A172 (cell line): ENCODE measurements at regions not wholly inside any gene's neighbourhood (a gene's known extent, or its start where the extent isn't known, plus 50 kb on each side); places are given as distances from the start of the nearest gene placed in this dataset.
A peak's percentile ranks its signal among the peaks of the same experiment; 100 is the strongest.
"Not testable (repeated sequence)": the region's sequence is repeated elsewhere in the genome, so short reads cannot be mapped to it uniquely, and the experiment has no call there.

Experiments
- DNase-seq: peaks from one replicate; pipeline ENCODE4 v3.0.0-alpha.2; 2015; ENCODE audit warnings: low spot score

DNA sequence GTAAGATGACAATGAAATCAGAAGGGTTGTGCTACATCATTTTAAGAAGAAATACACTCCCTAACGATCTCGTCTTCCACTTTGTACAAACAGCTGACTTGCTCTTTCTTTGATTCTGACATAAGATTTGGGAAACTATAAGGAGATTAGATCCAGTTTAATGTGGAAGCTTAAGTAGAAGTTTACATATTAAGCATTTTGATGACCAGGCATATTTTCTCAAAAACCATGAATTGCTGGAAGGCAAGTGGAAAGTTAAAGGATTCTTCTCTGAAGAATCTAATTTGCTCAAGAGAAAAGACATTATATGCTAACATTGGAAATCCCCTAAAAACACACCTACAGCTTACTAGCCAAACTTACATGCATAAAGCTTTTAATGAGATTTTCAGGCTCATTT lies 531.9 kb upstream of the PTPRD start:
- no peak for DNase-seq

DNA sequence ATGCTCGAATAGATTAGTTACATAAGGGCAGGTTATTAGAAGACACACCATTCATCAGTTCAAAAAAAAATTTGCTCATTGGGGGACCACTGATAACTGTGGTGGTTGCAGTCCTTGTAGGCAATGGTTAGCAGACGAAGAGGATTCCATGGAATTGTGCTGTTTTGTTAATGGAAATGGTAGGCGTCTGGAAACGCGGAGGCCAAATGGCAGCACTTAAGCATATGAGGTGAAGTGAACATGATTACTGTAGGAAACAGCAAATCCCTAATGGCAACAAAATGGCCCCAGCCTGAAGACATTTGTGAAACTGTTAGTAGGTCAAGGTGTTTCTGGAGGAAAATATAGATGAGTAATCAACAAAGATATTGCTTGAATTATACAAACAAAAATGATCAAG lies 535.4 kb upstream of the PTPRD start:
- DNase-seq, result no peak

DNA sequence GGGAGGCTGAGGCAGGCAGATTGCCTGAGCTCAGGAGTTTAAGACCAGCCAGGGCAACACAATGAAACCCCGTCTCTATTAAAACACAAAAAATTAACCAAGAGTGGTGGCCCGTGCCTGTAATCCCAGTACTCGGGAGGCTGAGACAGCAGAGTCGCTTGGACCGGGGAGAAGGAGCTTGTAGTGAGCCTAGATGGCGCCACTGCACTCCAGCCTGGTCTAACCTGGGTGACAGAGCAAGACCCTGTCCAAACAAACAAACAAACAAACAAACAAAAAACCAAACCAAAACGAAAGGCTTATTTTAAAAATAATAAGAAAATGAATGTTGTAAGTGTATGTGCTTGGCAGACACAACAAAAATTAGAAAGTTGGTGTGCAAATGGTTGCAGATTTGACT lies 536.3 kb upstream of the PTPRD start:
- DNase-seq, result no peak

DNA sequence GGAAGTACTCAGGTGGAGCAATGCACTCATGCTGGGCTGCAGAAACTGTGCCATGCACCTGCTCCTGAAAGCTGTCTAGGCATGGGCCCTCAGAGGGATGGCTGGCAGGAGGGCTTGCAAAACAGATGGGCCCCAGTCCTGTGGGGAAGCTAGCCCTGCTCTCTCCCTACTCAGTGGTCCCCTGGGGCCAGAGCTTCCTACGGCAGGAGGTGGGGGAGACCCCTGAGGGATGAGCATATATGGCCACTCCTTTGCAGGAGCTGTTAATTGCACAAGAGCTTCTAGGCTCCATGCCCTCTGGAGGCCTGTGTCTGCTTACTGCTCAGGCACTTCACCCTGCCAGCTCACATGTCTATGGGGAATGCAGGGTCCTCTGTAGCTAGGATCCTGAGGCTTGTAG lies 545.3 kb upstream of the PTPRD start:
- DNase-seq, result no peak

DNA sequence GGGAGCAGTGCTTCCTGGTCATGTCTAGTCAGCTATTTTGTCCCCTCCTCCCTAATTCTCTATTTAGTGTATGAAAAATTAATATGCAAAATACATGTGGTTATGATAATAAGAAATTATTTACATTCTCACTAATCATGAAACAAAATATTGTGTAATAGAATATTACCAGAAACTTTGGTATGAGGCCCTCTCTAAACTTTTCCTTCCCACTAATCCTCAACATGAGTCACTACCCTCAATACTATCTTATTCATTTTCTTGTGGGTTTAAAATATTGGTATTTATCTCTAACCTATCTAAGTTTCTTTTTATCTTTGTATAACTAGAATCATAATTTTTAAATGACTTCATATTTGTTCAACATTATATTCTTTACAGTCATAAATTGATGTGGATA lies 545.9 kb upstream of the PTPRD start:
- no peak for DNase-seq

DNA sequence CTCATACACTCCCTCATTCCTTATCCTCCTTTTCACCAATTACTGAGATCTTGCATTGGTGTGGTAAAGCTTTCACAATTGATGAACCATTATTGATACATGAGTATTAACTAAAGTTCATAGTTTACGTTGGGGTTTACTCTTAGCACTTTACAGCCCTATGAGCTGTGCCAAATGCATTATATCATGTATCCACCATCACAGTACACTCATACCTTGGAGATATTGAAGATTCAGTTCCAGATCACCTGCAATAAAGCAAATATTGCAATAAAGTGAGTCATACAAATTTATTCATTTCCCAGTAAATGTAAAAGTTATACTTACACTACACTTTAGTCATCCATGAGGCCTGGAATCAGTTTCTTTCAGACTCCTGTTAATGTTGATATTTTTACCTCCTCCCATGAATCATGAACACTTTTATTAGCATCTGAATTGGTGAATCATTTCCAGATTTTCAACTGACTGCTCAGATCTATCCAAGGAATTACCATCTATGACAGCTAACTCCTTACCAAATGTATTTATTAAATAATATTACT lies 546.6 kb upstream of the PTPRD start:
- no peak for DNase-seq

DNA sequence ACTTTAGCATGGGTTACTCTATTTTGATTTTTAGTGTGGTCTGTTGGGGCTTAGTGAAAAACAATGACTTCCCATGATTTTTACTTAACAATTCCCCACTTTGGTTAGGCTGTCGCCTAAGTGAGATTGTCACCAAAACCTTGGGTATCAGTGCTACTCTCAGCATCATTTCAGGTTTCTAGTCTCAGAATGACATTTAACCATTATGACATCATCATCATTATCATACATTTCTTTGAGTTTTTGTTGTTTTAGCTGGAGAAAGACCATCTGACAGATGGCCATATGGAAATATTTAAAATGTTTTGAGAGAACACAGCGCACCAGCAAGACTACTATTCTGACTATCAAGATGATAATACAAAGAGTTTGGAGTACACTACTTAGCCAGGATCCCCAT lies 551.0 kb upstream of the PTPRD start:
- DNase-seq, result no peak

DNA sequence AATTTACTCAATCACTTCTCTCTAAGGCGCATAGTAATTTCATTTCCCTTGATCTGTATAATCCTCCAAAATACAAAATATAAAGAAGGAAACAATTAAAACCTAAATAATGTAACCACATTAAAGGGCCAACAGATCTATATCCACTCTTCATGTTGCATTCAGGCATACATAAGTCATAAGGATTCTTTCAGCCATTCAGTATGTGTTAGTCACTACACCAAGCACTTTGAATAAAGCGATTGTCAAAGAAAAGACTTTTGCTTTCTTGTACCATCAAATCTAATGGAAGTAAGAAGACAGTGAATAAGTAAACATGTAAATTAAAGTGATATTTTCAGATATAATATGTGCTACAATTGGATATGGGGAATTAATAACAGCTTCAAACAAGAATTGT lies 569.2 kb upstream of the PTPRD start:
- DNase-seq, result no peak

DNA sequence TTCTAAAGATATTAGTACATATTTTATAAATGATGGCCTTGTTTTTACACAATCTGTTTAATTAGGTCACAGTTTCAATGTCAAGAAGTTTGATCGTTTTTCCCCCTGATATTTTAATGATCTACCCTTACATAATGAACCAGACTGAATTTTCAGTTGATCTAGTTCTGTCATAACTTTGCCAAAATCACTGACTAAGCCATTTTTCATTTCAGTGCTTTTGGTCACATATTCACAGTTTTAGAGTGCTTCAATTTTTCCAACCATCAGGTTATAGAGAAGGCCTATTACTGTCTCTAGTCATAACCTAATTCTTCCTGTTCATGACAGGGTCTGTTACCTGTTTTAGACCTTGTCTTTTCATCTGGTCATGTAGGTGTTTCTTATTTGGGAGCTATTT lies 577.9 kb upstream of the PTPRD start:
- no peak for DNase-seq

DNA sequence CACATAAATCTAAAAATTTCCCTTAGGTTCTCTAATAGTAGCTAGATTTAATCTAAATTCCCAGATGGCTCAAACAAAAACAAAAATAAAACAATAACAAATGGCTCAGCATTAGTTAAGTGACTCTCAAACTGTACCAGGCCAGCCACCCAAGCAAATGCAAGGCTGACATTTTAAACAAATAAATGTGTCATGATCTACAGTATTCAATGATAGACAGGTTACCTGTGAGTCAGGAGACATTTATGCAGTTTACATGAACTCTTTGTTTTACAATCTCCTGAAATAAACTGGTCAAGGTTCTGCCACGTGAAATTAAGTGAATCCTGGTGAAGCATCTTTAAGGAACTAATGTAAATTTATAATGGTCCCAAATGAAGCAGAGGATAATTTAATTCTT lies 580.2 kb upstream of the PTPRD start:
- DNase-seq, result no peak

DNA sequence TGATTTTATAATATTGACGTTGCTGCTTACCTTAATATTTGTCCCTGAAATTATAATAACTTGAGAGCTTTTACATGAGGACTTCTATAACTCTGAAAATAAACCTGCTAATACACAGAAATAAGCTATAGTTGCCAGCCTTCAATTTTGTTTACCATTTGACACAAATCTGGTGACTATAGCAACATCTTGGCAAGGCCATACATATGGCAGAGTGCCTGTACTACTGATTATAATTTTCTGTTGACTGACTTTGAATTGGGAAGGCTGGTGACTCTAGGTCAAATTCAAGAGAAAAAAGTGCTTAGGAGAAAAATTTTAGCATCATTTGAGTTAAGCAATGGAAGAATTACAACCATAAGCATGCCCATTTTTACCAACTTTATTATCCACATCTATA lies 581.4 kb upstream of the PTPRD start:
- no peak for DNase-seq

DNA sequence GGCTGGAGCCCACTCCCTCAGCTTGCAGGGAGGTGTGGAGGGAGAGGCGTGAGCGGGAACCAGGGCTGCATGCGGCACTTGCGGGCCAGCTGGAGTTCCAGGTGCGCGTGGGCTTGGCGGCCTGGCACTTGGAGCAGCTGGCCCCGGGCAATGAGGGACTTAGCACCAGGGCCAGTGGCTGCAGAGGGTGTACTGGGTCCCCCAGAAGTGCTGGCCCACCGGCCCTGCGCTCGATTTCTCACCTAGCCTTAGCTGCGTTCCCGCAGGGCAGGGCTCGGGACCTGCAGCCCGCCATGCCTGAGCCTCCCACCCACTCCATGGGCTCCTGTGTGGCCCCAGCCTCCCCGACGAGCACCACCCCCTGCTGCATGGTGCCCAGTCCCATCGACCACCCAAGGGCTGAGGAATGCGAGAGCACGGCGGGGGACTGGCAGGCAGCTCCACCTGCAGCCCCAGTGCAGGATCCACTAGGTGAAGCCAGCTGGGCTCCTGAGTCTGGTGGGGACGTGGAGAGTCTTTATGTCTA lies 584.1 kb upstream of the PTPRD start:
- DNase-seq, result not testable (repeated sequence)

DNA sequence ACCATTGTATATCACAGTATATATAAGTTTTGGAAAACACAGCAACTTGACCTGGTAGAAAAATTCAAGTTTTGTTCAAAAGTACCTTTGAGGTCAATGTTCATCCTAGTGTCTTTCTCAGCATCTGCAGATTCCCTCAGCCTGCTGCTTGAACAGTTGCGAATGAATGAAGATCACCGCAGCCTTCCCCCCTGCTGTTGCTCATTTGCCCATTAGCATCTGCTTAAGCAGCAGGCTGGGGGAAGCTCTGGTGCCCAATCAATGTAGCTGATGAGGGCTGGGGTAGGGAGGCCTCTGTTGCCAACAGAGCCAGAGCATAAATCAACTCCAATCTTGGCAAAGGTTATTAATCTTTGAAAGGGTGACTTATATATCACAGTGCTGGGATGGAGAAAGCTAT lies 586.5 kb upstream of the PTPRD start:
- no peak for DNase-seq

DNA sequence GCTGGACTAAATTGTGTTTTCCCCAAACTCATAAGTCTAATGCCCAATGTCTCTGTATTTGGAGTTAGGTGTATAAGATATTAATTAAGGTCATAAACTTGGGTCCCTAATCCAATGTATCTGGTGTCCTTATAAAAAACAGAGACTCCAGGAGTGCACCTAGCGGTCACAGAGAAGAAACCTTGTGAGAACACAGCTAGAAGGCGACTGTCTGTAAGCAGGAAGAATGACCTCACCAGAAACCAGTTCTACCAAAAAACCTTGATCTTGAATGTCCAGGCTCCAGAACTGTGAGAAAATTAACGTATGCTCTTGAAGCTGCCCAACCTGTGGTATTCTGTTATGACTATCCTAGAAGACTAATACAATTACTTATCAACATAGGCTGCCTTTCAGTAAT lies 591.7 kb upstream of the PTPRD start:
- peak; percentile 1 for DNase-seq

DNA sequence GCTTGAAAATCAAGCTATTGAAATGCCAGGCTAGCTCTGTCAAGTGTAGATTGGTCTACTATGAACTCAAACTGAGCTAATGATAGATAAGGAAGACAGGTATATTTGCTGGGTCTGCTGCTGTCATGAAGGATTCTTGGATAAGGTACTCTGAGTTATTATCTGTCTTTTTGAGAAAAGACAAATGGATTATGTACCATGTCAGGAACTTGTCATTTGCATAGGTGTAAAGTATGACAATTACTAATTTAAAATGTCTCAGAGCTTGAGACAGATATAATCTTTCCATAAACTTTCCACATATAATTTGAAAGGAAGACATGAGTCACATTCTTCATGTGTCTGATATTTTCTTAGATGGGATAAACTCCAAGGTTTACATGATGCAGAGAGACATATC lies 594.1 kb upstream of the PTPRD start:
- DNase-seq, result no peak

DNA sequence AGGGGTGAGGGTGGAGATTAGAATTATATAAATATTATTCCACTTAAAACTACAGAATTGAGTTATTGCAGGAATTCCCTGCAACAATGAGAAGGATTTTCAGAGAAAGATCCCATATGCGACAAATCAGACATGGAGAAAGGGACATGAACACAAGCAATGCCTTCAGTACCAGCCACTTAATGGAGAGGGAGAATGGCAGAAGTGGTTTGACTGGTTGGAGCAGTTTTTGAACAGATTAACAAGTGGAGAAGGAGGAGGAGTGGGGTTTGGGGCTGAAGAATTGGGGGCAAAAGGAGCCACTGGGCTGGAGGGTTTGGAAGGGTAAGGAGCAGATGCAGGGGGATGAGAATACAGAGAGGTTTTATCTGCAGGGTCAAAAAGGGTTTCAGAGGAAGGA lies 620.9 kb upstream of the PTPRD start:
- DNase-seq, result no peak

DNA sequence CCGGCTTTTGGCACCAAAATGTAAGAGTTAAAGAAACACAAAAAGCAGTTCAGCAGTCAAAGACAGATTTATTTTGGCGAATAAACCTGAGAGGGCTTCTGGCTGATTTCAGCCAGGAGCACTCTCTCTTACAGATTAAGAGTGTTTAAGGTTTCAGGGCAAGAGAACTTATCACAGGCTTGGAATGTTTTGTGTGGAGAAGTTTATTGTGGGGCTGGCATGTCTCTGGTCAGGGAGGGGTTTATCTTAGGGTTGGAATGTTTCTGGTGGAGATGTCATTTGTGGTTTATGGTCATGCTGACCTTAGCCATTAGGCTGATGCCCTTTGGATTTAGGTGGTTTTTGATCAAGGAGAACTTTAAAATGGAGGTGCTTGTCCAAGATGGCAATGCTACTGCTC lies 622.3 kb upstream of the PTPRD start:
- no peak for DNase-seq

DNA sequence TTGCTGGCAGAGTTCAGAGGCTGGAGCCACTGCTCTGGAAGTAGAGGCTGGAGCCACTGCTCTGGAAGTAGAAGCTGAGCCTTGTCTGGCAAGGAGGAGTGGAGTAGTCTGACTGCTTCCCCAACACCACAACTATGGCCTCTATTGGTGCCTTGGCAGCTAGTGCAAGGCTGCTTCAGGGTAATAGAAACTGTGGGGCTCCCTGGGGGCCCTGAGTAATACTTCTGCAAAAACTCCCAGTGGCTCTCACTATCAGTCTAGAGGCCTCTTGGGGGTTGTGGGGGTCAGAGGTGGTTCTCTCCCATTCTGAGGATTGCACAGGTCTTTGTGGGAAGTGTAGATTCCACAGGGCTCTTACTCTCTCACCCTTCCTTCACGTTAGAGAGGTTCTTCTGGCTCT lies 629.0 kb upstream of the PTPRD start:
- DNase-seq, result no peak

DNA sequence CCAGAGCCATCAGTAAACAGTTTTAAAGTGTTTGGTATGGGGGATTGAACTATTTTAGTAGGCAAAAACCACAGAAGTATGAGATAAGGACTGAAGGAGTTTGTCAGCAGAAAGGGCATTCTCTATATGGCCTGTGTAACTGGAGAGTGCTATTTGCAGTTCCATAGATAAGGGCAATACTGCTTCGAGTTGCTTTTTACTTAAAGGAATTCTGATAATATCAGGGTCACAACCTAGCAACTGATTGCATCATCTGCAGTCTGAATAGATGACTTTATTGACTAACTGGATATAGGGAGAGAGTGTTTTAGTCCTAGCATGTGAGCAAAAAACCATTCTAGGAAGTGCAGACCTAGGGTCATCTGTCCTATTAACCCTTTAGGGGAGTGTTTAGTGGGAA lies 645.2 kb upstream of the PTPRD start:
- no peak for DNase-seq

DNA sequence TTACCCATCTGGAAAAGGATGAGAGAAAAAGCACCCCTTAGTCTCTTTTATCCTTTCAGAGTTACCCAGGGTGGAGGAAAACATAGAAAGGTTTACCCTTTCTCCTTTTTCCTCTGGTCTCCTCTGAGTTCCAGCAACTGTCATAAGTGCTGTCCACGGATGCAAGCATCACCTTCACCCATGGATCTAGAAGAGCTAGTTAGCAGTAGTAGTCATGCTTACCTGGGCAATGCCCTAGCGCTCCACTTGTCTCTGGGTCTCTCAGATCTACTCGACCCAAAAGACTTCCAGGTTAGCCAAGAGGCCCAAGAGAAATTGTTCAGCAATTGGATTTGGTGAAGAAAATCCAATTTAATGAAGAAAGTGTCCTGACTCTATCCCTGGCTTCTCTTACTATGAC lies 656.2 kb upstream of the PTPRD start:
- DNase-seq, result peak; percentile 1

DNA sequence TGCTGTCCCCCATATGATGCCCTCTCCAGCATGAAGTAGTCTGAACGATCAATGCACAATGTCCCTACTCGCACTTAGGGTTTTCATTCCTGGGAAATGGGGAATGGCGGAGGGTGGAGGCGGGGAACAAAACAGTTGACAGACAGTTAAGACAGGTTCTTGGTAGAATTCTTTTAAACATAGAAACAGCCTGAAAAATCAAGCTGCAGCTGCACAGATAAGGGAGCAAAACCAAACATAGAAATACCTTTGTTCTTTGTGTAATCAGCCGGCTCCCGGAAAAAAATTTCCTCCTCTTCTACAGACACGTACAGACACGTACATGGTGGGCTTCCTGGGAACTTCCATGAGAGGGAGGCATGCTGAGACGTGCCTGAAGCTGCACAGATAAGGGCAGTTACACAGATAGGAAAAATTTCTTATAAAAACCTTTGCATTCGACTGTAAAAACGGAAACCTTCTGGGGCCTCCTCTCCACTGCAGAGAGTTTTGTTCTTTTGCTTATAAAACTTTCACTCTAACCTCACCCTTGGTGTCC lies 662.4 kb upstream of the PTPRD start:
- no peak for DNase-seq

DNA sequence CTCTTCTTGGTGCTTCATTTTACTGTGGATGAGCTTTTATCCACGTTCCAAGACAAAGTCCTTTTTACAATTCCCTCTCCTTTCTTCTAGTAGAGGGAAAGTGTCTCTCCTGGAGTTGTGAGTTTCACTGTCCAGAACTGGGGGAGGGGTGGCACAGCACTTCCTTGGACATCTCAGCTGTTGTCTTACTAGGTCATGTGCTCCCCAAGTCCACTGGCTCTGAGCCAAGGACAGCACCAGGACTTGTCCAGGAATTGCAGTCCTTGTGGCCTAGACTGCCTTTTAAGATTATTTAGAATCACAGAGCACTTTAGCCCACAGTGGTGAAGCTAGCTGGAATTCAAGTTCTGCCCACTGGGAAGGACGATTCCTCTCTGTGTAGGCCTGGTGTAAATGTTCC lies 700.2 kb upstream of the PTPRD start:
- DNase-seq, result peak; percentile 2

DNA sequence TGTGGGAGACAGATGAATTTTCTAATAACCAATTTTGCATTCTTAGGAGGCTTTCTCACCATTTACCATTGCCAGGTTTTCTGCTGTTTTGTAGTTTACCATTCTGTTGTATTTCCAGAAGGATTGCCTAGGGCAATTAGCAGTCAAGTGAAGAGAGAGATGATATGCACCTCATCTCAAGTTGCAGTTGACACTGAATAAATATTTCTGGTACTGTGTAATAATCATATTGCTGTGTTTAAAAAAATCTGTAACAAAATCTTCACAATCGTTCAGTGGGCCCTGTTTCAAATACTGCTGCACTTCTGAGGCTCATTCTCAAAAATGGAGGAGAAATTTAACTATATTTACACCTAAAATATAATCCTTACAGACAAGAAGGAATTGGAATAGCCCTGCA lies 706.1 kb upstream of the PTPRD start:
- DNase-seq, result no peak

DNA sequence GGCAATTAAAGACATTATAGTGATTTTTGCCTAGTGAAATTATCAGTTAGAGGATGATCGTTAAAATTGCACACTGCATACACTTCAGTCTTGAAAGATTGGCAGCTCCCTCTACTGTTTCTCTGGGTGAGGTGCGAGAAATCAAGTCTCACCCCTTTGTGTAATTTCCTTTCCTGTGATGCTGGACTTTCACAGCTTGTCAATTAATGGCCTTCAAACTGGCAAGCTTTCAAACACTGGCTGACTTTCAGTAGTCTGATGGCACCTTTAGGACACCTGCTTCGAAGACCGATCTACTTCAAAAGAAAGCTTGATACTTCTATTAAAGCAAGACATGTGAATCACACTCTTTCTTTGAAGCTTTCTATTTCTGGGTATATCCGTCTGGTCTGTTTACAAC lies 706.7 kb upstream of the PTPRD start:
- peak; percentile 26 for DNase-seq
